ENCODE measurements at regions not wholly inside any gene's neighbourhood (a gene's known extent, or its start where the extent isn't known, plus 50 kb on each side); places are given as distances from the start of the nearest gene placed in this dataset.

GRCh38 chr14:83470466-83470865 lies 1936.8 kb upstream of the SEL1L start:
- no peaks in the 10 kb centered on the region for H3K4me1 Mint-ChIP-seq (ENCODE audit: insufficient read depth, unreplicated experiment)
- intact Hi-C loops (cut with micrococcal nuclease): no loop called here

GRCh38 chr14:83470959-83471695 lies 1937.5 kb upstream of the SEL1L start:
- ChIA-PET CTCF (interaction anchor here (0.5 kb wide), 1 partner anchor 1906 kb away, joined by 3 read pairs; no protein-coding TSS in a partner anchor), POLR2A (no interaction called here)
- no peak overlapping the region for H3K4me3 Mint-ChIP-seq (ENCODE audit: unreplicated experiment)
- intact Hi-C loops (cut with micrococcal nuclease): no loop called here
- no peak for DNase-seq (ENCODE audit: unreplicated experiment)
- no peaks in the 10 kb centered on the region for H3K4me1 Mint-ChIP-seq (ENCODE audit: insufficient read depth, unreplicated experiment)
- H3K36me3 Mint-ChIP-seq (ENCODE audit: insufficient read depth, unreplicated experiment): no peaks in the 10 kb centered on the region
- no peaks in the 10 kb centered on the region for H3K9me3 Mint-ChIP-seq (ENCODE audit: unreplicated experiment)
- H3K27ac Mint-ChIP-seq (ENCODE audit: low read depth, unreplicated experiment): no peak overlapping the region
- H3K27me3 Mint-ChIP-seq (ENCODE audit: insufficient read depth, unreplicated experiment): no peaks in the 10 kb centered on the region
- BruUV-seq (replicated peaks): no TSS peak
- TF ChIP-seq CTCF (IDR thresholded peaks at IDR 0.05; ENCODE audit: unreplicated experiment): no peak

More at GRCh38 chr14:83470466-83470865, 1936.8 kb upstream of the SEL1L start:
- DNase-seq (ENCODE audit: unreplicated experiment): no peak
- TF ChIP-seq CTCF (IDR thresholded peaks at IDR 0.05; ENCODE audit: unreplicated experiment): no peak
- no peaks in the 10 kb centered on the region for H3K9me3 Mint-ChIP-seq (ENCODE audit: unreplicated experiment)
- ChIA-PET CTCF (no interaction called here), POLR2A (no interaction called here)
- no peaks in the 10 kb centered on the region for H3K27me3 Mint-ChIP-seq (ENCODE audit: insufficient read depth, unreplicated experiment)
- no peak overlapping the region for H3K27ac Mint-ChIP-seq (ENCODE audit: low read depth, unreplicated experiment)
- H3K4me3 Mint-ChIP-seq (ENCODE audit: unreplicated experiment): no peak overlapping the region
- BruUV-seq (replicated peaks): no TSS peak
- no peaks in the 10 kb centered on the region for H3K36me3 Mint-ChIP-seq (ENCODE audit: insufficient read depth, unreplicated experiment)

- Mint-ChIP-seq H3K27ac (ENCODE audit: low read depth, unreplicated experiment) (no peak overlapping the region), H3K4me1 (ENCODE audit: insufficient read depth, unreplicated experiment) (no peaks in the 10 kb centered on the region), H3K9me3 (ENCODE audit: unreplicated experiment) (no peaks in the 10 kb centered on the region), H3K36me3 (ENCODE audit: insufficient read depth, unreplicated experiment) (no peaks in the 10 kb centered on the region), H3K4me3 (ENCODE audit: unreplicated experiment) (no peak overlapping the region), H3K27me3 (ENCODE audit: insufficient read depth, unreplicated experiment) (no peaks in the 10 kb centered on the region)
- intact Hi-C loops (cut with micrococcal nuclease): no loop called here
- ChIA-PET CTCF (interaction anchor here (0.9 to 2.1 kb wide), 2 partner anchors 9 to 173 kb away, joined by 4 to 6 read pairs; no protein-coding TSS in a partner anchor), POLR2A (no interaction called here)
- no peak for DNase-seq (ENCODE audit: unreplicated experiment)
- TF ChIP-seq CTCF (IDR thresholded peaks at IDR 0.05; ENCODE audit: unreplicated experiment): no peak
- no TSS peak for BruUV-seq (replicated peaks)
Measured at GRCh38 chr14:83473416-83474235, 1940.0 kb upstream of the SEL1L start.

GRCh38 chr14:83478741-83479140 lies 1945.1 kb upstream of the SEL1L start:
- CTCF ChIA-PET: interaction anchor here (0.5 to 0.6 kb wide), 4 partner anchors 770 to 1863 kb away, joined by 3 read pairs; no protein-coding TSS in a partner anchor
- intact Hi-C loops (cut with micrococcal nuclease): no loop called here
- TF ChIP-seq CTCF (IDR thresholded peaks at IDR 0.05; ENCODE audit: unreplicated experiment): no peak
- H3K27ac Mint-ChIP-seq (ENCODE audit: low read depth, unreplicated experiment): no peak overlapping the region
- no peaks in the 10 kb centered on the region for H3K36me3 Mint-ChIP-seq (ENCODE audit: insufficient read depth, unreplicated experiment)
- POLR2A ChIA-PET: no interaction called here
- no peak for DNase-seq (ENCODE audit: unreplicated experiment)
- no TSS peak for BruUV-seq (replicated peaks)
- no peaks in the 10 kb centered on the region for H3K9me3 Mint-ChIP-seq (ENCODE audit: unreplicated experiment)
- peaks cover 7% of the 10 kb centered on the region for H3K4me1 Mint-ChIP-seq (ENCODE audit: insufficient read depth, unreplicated experiment)
- H3K27me3 Mint-ChIP-seq (ENCODE audit: insufficient read depth, unreplicated experiment): no peaks in the 10 kb centered on the region
- no peak overlapping the region for H3K4me3 Mint-ChIP-seq (ENCODE audit: unreplicated experiment)
